DND-41 (cell line): ENCODE measurements at regions not wholly inside any gene's neighbourhood (a gene's known extent, or its start where the extent isn't known, plus 50 kb on each side); places are given as distances from the start of the nearest gene placed in this dataset.
"Not testable (repeated sequence)": the region's sequence is repeated elsewhere in the genome, so short reads cannot be mapped to it uniquely, and the experiment has no call there.

Experiments used
- ATAC-seq: fragments of 200-7000 bp; cut with Tn5 transposase; 3 replicates; pipeline ENCODE4 v1.9.1; 2021; ENCODE audit warnings: low read depth; ENCODE audit not compliant: insufficient read depth
- DNase-seq: peaks from one replicate; pipeline ENCODE4 v3.0.0-alpha.2; 2020
- H2AFZ ChIP-seq: 2 replicates; pipeline ENCODE4 v1.6.0; 2012; ENCODE audit warnings: low read depth, low read length
- H3K27ac ChIP-seq: 2 replicates; pipeline ENCODE4 v1.5.1; 2012; ENCODE audit warnings: low read length, inconsistent platforms
- H3K27me3 ChIP-seq: fragments of 200-600 bp; sonication (generic); 2 replicates; pipeline ENCODE4 v1.6.0; 2012; ENCODE audit warnings: low read length, mild to moderate bottlenecking, inconsistent platforms; ENCODE audit not compliant: insufficient read depth, poor library complexity
- H3K36me3 ChIP-seq: 2 replicates; pipeline ENCODE4 v1.5.1; 2012; ENCODE audit warnings: low read length, inconsistent platforms; ENCODE audit not compliant: insufficient read depth
- H3K4me1 ChIP-seq: 2 replicates; pipeline ENCODE4 v1.5.1; 2012; ENCODE audit warnings: mild to moderate bottlenecking, low read length; ENCODE audit not compliant: insufficient read depth
- H3K4me2 ChIP-seq: 2 replicates; pipeline ENCODE4 v1.6.0; 2012; ENCODE audit warnings: mild to moderate bottlenecking, moderate library complexity, low read length, inconsistent platforms; ENCODE audit not compliant: insufficient read depth
- H3K4me3 ChIP-seq, 2 experiments: fragments of 200-600 bp in 1 of 2; shearing (Covaris generic) in 1 of 2; 2 replicates each; pipeline ENCODE4 v1.5.1; 2012 to 2016; ENCODE audit warnings: inconsistent platforms in 2 of 2, low read length in 2 of 2, mild to moderate bottlenecking in 2 of 2, low read depth in 1 of 2, moderate library complexity in 1 of 2
- H3K79me2 ChIP-seq: 2 replicates; pipeline ENCODE4 v1.6.0; 2012; ENCODE audit warnings: low read length, inconsistent platforms; ENCODE audit not compliant: insufficient read depth
- H3K9ac ChIP-seq: 2 replicates; pipeline ENCODE4 v1.6.0; 2012; ENCODE audit warnings: low read depth, mild to moderate bottlenecking, inconsistent platforms, low read length, moderate library complexity
- H3K9me3 ChIP-seq: 2 replicates; pipeline ENCODE4 v1.5.1; 2012; ENCODE audit warnings: low read length, moderate library complexity, mild to moderate bottlenecking, inconsistent platforms; ENCODE audit not compliant: insufficient read depth, severe bottlenecking
- H4K20me1 ChIP-seq: 2 replicates; pipeline ENCODE4 v1.6.0; 2012; ENCODE audit warnings: low read length; ENCODE audit not compliant: insufficient read depth
- EZH2 ChIP-seq: IDR thresholded peaks from 3 replicates; pipeline ENCODE4 v1.6.1; 2012; ENCODE audit warnings: borderline replicate concordance, low read depth, mild to moderate bottlenecking, moderate library complexity, low read length, inconsistent platforms; ENCODE audit not compliant: severe bottlenecking
- TF ChIP-seq, protein P1 (sequence below): IDR thresholded peaks from 2 replicates; pipeline ENCODE4 v1.5.1; 2012; ENCODE audit warnings: borderline replicate concordance, low read length, moderate library complexity, mild to moderate bottlenecking; ENCODE audit not compliant: poor library complexity, severe bottlenecking; ENCODE audit errors: extremely low read depth

DNA sequence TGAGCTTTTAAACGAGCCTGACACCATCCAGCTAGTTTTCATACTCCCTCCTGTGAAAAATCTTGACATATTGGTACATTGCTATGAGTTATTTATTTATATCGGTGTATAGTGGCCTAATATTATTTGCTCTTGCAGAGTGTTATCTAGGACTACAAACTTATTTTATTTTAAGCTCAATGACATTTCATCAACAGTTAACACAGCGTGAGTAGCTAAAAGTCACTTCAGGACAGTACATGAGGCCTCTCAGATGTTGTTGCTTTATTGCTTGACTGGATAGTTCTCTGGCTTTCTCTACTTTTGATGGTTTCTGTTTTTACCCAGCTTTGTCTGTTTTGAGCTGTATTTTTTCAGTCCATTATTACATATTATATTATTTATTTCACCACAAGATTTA is 172.9 kb upstream of the KLF7 start:
- no peak overlapping the region for H3K4me2 ChIP-seq
- H4K20me1 ChIP-seq: no peaks in the 10 kb centered on the region
- ATAC-seq (no peak), DNase-seq (no peak)
- H3K4me3 ChIP-seq: no peak overlapping the region
- no peak overlapping the region for H3K9ac ChIP-seq
- H3K27ac ChIP-seq: no peak overlapping the region
- no peaks in the 10 kb centered on the region for H3K79me2 ChIP-seq
- no peak overlapping the region for H2AFZ ChIP-seq
- no peaks in the 10 kb centered on the region for H3K27me3 ChIP-seq
- H3K36me3 ChIP-seq: no peaks in the 10 kb centered on the region
- TF ChIP-seq EZH2: no peak
- H3K4me1 ChIP-seq: no peaks in the 10 kb centered on the region
- no peaks in the 10 kb centered on the region for H3K9me3 ChIP-seq

DNA sequence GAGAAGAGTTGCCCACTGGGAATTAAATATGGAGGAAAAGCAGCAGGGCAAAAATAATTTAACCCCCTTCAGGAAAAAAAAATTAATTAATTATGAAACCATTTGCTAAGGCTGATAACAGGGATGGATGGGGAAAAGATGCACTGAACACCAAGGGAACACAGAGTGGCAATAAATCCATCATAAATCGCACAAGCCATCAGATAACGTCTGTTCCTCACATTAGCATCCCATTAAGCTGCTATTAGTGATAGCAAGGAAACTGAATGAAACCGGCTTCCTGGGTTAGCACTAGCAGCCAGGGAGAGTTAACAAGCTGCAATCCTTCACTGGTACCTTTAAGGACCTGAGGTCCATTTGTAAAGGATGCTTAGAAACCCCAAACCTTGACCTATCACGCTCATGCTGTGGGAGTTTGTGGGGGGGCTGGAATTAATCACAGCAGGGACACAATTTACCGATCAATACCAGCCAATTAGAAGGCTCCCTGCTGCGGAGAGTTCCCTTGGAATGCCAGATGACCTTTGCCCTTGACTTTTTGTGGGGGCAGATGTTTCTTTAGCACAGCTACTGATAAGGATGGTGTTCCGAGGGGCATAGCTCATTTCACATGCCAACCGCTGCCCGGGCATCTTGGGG is 175.5 kb upstream of the KLF7 start:
- no peak for DNase-seq
- H3K9ac ChIP-seq: no peak overlapping the region
- ATAC-seq: no peak

DNA sequence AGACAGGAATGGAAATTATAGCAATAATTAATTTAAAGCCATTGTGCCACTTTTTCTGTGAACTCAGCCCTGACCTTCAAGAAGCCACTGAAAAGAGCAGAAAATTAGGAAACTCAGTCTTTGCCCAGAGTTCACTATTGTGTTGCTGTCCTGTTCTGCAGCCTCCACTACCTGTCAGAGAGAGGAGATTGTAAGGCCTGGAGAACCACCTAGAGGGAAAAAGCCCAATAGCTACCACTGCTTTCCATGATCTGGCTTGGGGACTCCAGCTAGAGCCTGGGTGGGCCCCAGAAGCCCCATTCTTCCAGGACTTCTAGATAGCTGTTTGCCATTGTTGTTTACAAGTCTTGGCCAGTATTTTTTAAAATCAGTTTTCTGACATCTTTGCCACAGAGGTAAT is 176.1 kb upstream of the KLF7 start:
- ATAC-seq (no peak), DNase-seq (no peak)
- H3K4me1 ChIP-seq: no peaks in the 10 kb centered on the region
- no peak overlapping the region for H2AFZ ChIP-seq
- no peak overlapping the region for H3K4me3 ChIP-seq
- H3K9ac ChIP-seq: no peak overlapping the region
- no peaks in the 10 kb centered on the region for H3K36me3 ChIP-seq
- H3K9me3 ChIP-seq: no peaks in the 10 kb centered on the region
- H3K4me2 ChIP-seq: no peak overlapping the region
- H3K79me2 ChIP-seq: no peaks in the 10 kb centered on the region
- no peak overlapping the region for H3K27ac ChIP-seq
- H3K27me3 ChIP-seq: no peaks in the 10 kb centered on the region
- H4K20me1 ChIP-seq: no peaks in the 10 kb centered on the region
- TF ChIP-seq, protein P1, sequence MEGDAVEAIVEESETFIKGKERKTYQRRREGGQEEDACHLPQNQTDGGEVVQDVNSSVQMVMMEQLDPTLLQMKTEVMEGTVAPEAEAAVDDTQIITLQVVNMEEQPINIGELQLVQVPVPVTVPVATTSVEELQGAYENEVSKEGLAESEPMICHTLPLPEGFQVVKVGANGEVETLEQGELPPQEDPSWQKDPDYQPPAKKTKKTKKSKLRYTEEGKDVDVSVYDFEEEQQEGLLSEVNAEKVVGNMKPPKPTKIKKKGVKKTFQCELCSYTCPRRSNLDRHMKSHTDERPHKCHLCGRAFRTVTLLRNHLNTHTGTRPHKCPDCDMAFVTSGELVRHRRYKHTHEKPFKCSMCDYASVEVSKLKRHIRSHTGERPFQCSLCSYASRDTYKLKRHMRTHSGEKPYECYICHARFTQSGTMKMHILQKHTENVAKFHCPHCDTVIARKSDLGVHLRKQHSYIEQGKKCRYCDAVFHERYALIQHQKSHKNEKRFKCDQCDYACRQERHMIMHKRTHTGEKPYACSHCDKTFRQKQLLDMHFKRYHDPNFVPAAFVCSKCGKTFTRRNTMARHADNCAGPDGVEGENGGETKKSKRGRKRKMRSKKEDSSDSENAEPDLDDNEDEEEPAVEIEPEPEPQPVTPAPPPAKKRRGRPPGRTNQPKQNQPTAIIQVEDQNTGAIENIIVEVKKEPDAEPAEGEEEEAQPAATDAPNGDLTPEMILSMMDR: no peak
- no peak for TF ChIP-seq EZH2

More for the DNA sequence above, 175.5 kb upstream of the KLF7 start:
- Histone ChIP-seq H3K4me2 (no peak overlapping the region), H3K36me3 (no peaks in the 10 kb centered on the region), H3K4me1 (no peaks in the 10 kb centered on the region), H3K79me2 (no peaks in the 10 kb centered on the region), H4K20me1 (no peaks in the 10 kb centered on the region), H3K27ac (no peak overlapping the region), H3K4me3 (no peak overlapping the region), H3K27me3 (no peaks in the 10 kb centered on the region), H2AFZ (no peak overlapping the region), H3K9me3 (no peaks in the 10 kb centered on the region)
- TF ChIP-seq, protein P1: no peak
- TF ChIP-seq EZH2: no peak

DNA sequence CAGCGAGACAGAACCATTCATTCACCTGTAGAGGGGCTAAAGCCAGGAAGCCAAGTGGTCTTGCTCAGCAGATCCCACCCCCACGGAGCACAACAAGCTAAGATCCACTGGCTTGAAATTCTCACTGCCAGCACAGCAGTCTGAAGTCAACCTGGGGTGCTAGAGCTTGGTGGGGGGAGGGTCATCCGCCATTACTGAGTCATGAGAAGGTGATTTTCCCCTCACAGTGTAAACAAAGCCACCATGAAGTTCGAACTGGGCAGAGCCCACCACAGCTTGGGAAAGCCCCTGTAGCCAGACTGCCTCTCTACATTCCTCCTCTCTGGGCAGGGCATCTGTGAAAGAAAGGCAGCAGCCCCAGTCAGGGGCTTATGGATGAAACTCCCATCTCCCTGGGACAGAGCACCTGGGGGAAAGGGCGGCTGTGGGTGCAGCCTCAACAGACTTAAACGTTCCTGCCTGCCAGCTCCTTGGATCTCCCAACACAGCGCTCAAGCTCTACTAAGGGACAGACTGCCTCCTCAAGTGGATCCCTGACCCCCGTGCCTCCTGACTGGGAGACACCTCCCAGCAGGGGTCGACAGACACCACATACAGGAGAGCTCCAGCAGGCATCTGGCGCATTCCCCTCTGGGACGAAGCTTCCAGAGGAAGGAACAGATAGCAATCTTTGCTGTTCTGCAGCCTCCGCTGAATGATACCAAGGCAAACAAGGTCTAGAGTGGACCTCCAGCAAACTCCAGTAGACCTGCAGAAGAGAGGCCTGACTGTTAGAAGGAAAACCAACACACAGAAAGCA is 179.0 kb upstream of the KLF7 start:
- H3K4me2 ChIP-seq, DNase-seq, H3K27me3 ChIP-seq, ATAC-seq, H3K4me1 ChIP-seq, H3K36me3 ChIP-seq, H2AFZ ChIP-seq, H4K20me1 ChIP-seq, H3K9me3 ChIP-seq, H3K9ac ChIP-seq, H3K4me3 ChIP-seq, H3K79me2 ChIP-seq, H3K27ac ChIP-seq: not testable (repeated sequence)
